Colonic mucosa (tissue), 4 donors: ENCODE measurements at regions not wholly inside any gene's neighbourhood (a gene's known extent, or its start where the extent isn't known, plus 50 kb on each side); places are given as distances from the start of the nearest gene placed in this dataset.

Source experiments
- DNase-seq: peaks from one replicate; pipeline ENCODE4 v3.0.0-alpha.2; 2020
- H3K27ac ChIP-seq: fragments of 200-600 bp; one replicate; pipeline ENCODE4 v1.8.0; 2021
- H3K27me3 ChIP-seq: fragments of 200-600 bp; one replicate; pipeline ENCODE4 v1.8.0; 2021
- H3K36me3 ChIP-seq: fragments of 200-600 bp; one replicate; pipeline ENCODE4 v1.8.0; 2021
- H3K4me1 ChIP-seq: fragments of 200-600 bp; one replicate; pipeline ENCODE4 v1.8.0; 2021; ENCODE audit warnings: mild to moderate bottlenecking
- H3K4me3 ChIP-seq: fragments of 200-600 bp; one replicate; pipeline ENCODE4 v1.8.0; 2021
- H3K9ac ChIP-seq, 2 donors: one replicate each; pipeline ENCODE4 v1.7.0; 2013; ENCODE audit warnings: control low read depth in 2 of 2, low read depth in 2 of 2, low read length in 2 of 2
- H3K9me3 ChIP-seq: fragments of 200-600 bp; one replicate; pipeline ENCODE4 v1.8.0; 2021
- intact Hi-C: fragments of 100-400 bp; cut with DNase I; formaldehyde crosslinking; loops from one replicate; pipeline ENCODE4 v1.14.1; 2022
- TF ChIP-seq, protein P1 (sequence below): fragments of 200-600 bp; IDR thresholded peaks from one replicate; pipeline ENCODE4 v1.8.0; 2022; ENCODE audit warnings: antibody characterized with exemption, mild to moderate bottlenecking
- donor health status: healthy.
- donor health status: DM: no; HTN: no; CAD: no.
- donor health status: DM: no; HTN: no; CAD: no.

DNA sequence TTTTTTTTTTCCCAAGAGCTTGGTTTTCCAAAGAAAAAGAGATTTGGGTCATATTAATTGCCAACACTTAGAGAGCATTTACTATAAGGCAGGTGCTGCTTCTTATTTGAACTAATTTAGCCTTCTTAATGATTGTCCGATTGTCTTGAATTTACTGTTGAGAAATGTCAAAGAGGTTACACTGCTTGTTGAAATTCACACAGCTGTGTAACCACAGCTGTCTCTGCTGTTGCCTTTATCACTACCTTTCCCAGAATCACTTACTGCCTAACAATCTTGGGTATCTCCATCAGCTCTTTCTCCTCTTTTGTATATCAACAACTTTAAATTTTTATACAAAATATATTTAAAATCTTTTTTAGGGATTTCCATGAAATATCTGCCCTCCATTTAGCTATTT, 115.6 kb downstream of the UCHL5 start:
- Histone ChIP-seq H3K27ac (no peak overlapping the region), H3K36me3 (no peaks in the 10 kb centered on the region), H3K9ac (no peak overlapping the region), H3K4me3 (no peak overlapping the region), H3K27me3 (no peaks in the 10 kb centered on the region), H3K9me3 (no peaks in the 10 kb centered on the region), H3K4me1 (no peaks in the 10 kb centered on the region)
- intact Hi-C loops, result no loop called here
- TF ChIP-seq, protein P1, sequence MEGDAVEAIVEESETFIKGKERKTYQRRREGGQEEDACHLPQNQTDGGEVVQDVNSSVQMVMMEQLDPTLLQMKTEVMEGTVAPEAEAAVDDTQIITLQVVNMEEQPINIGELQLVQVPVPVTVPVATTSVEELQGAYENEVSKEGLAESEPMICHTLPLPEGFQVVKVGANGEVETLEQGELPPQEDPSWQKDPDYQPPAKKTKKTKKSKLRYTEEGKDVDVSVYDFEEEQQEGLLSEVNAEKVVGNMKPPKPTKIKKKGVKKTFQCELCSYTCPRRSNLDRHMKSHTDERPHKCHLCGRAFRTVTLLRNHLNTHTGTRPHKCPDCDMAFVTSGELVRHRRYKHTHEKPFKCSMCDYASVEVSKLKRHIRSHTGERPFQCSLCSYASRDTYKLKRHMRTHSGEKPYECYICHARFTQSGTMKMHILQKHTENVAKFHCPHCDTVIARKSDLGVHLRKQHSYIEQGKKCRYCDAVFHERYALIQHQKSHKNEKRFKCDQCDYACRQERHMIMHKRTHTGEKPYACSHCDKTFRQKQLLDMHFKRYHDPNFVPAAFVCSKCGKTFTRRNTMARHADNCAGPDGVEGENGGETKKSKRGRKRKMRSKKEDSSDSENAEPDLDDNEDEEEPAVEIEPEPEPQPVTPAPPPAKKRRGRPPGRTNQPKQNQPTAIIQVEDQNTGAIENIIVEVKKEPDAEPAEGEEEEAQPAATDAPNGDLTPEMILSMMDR, result no peak
- DNase-seq, result no peak

- Histone ChIP-seq H3K9me3 (no peaks in the 10 kb centered on the region), H3K27me3 (no peaks in the 10 kb centered on the region), H3K9ac (no peak overlapping the region), H3K4me1 (no peaks in the 10 kb centered on the region), H3K36me3 (no peaks in the 10 kb centered on the region), H3K4me3 (no peak overlapping the region), H3K27ac (no peak overlapping the region)
- TF ChIP-seq, protein P1, result no peak
- intact Hi-C loops, result no loop called here
- DNase-seq, result no peak
Measured at GRCh38 chr1:192945390-192946130, 113.6 kb downstream of the UCHL5 start.

GRCh38 chr1:192949783-192950182, 109.4 kb downstream of the UCHL5 start:
- DNase-seq, result no peak

DNA sequence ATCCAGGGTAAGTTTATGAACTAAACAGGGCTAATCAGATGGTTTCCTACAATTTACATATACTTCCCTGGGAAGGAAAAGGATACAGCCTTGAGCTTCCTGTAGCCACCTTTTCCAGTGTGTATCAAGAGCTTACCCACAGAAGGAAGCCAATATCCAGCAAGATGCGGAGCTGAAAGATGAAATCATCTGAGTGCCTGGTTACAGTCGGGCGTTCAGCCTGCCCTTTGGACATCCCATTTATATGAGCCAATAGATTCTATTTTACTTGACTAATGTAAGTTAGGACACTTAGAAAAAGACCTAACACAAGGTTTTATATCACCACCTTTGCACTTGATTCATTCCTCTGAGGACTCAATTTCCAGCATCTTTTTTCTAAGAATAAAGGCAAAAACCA, 108.2 kb downstream of the UCHL5 start:
- Histone ChIP-seq H3K9ac (no peak overlapping the region), H3K4me3 (no peak overlapping the region), H3K27me3 (no peaks in the 10 kb centered on the region), H3K27ac (no peak overlapping the region), H3K36me3 (no peaks in the 10 kb centered on the region), H3K4me1 (no peaks in the 10 kb centered on the region), H3K9me3 (no peaks in the 10 kb centered on the region)
- DNase-seq, result no peak
- TF ChIP-seq, protein P1, result no peak
- intact Hi-C loops, result no loop called here

More at GRCh38 chr1:192949783-192950182, 109.4 kb downstream of the UCHL5 start:
- intact Hi-C loops, result no loop called here
- Histone ChIP-seq H3K9ac (no peak overlapping the region), H3K27ac (no peak overlapping the region), H3K4me3 (no peak overlapping the region), H3K36me3 (no peaks in the 10 kb centered on the region), H3K4me1 (no peaks in the 10 kb centered on the region), H3K27me3 (no peaks in the 10 kb centered on the region), H3K9me3 (no peaks in the 10 kb centered on the region)
- TF ChIP-seq, protein P1, result no peak

DNA sequence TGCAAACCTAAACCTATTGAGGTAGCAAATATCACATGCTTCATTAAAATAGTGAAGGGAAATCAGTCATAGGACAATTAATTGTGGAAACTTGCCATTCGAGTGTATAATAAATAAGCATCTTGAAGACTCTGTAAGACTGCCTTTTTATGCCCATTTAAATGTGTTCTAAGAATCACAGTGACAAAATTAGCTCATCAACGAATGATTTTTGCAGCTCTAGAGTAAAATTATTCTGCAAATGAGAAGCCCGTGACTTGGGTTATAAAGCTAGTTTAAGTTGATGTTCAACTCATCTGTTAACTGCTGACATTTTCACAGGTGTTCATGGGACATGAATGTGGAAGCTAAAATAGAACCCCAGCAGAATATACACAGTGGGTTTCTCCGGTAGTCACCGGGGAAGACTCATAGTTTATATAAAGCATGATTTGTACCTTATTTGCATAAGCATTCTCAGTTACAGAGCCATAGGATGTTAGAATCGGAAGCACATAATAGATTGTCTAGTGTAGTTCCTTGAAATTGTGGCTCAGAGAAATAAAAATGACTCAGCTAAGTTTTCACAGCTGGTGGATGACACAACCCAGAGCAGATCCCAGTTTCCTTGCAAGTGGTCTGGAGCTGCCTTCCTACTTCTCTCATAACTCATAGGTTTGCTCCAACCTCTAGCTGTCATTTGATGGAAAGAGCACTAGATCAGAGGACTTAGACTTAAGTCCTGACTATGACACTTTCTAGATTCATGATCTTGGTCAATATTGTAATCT, 107.3 kb downstream of the UCHL5 start:
- no peak overlapping the region for H3K27ac ChIP-seq
- no peaks in the 10 kb centered on the region for H3K27me3 ChIP-seq
- no peaks in the 10 kb centered on the region for H3K36me3 ChIP-seq
- no peaks in the 10 kb centered on the region for H3K4me1 ChIP-seq
- no peak for DNase-seq
- H3K4me3 ChIP-seq, result no peak overlapping the region
- H3K9me3 ChIP-seq, result no peaks in the 10 kb centered on the region
- TF ChIP-seq, protein P1, result no peak
- H3K9ac ChIP-seq, result no peak overlapping the region
- intact Hi-C loops, result no loop called here
